ENCODE measurements at regions not wholly inside any gene's neighbourhood (a gene's known extent, or its start where the extent isn't known, plus 50 kb on each side); places are given as distances from the start of the nearest gene placed in this dataset.

GRCh38 chr20:4328541-4328940, 79.5 kb upstream of the ADRA1D start:
- TF ChIP-seq CTCF (conservative IDR thresholded peaks at IDR 0.05 in 1 of 2, IDR thresholded peaks at IDR 0.05 in 1 of 2; ENCODE audit: low read depth in 1 of 2, low read length in 2 of 2) (no peak), EZH2 (IDR thresholded peaks at IDR 0.05; ENCODE audit: low read length, missing control alignments) (no peak)

All from fibroblast of lung (primary cell).